GM19467 (cell line): ENCODE measurements at regions not wholly inside any gene's neighbourhood (a gene's known extent, or its start where the extent isn't known, plus 50 kb on each side); places are given as distances from the start of the nearest gene placed in this dataset.

Experiments used
- ATAC-seq: cut with Tn5 transposase; IDR thresholded peaks from one replicate; pipeline ENCODE4 v1.9.1; 2021; ENCODE audit warnings: mild to moderate bottlenecking, moderate library complexity; ENCODE audit not compliant: unreplicated experiment

- no peak for ATAC-seq
Measured at GRCh38 chr6:154561750-154562149, 51.3 kb upstream of the CNKSR3 start.

DNA sequence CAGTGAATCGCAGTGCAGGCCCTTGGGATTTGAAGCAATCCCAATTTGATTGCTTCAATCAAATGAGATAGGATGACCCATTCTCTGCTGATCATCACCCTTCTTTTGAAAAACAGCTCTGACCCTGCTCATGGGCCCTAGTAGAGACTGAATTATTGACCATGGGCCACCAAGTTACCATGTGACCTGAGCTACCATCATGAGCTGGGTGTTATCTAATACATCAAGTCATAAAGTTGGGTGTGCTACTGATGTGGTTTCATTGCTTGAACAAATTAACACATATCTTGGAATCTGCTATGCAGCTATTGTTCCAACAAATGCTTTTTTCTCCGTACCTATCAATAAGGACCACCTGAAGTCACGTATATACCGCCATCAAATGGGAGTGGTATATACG is 54.8 kb upstream of the CNKSR3 start:
- ATAC-seq, result no peak

DNA sequence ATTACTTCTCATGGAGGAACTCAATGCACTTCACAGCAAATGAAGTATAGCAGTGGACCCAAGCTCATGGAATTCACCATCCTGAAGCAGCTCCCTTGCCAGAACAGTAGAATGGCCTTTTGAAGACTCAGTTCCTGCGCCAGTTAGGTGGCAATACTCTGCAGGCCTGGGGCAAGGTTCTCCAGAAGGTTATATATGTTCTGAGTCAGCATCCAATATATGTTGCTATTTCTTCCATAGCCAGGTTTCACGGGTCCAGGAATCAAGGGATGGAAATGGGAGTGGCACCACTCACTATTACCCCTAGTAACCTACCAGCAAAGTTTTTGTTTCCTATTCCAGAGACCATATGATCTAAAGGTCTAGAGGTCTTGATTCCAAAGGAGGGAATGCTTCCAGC is 56.4 kb upstream of the CNKSR3 start:
- ATAC-seq, result no peak

DNA sequence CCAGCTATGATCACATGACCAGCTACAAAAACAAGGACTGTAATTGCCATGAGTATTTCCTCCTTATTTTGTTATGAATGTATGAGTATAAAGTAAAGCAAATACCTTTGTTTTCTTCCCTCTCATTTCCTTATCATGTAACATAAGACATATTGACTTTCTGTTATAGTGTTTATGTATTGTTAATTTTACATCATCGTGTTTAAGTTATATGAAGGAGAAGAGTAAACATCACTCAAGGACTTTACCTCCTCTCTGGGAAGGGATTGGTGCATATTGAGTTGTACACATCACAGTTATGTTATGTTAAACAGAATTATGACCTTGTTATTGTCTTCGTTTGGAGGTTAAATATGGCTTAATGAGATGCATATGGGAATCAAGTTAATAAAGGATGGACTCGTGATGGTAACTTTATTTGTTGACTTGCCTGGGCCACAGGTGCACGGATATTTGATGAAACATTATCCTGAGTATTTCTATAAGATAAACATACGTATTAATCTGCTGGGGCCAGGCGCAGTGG is 57.3 kb upstream of the CNKSR3 start:
- no peak for ATAC-seq

GRCh38 chr6:154569156-154569862 is 58.8 kb upstream of the CNKSR3 start:
- no peak for ATAC-seq

- no peak for ATAC-seq
Measured at GRCh38 chr6:154570505-154570904, 60.0 kb upstream of the CNKSR3 start.

GRCh38 chr6:154572556-154572955 is 62.1 kb upstream of the CNKSR3 start:
- no peak for ATAC-seq

DNA sequence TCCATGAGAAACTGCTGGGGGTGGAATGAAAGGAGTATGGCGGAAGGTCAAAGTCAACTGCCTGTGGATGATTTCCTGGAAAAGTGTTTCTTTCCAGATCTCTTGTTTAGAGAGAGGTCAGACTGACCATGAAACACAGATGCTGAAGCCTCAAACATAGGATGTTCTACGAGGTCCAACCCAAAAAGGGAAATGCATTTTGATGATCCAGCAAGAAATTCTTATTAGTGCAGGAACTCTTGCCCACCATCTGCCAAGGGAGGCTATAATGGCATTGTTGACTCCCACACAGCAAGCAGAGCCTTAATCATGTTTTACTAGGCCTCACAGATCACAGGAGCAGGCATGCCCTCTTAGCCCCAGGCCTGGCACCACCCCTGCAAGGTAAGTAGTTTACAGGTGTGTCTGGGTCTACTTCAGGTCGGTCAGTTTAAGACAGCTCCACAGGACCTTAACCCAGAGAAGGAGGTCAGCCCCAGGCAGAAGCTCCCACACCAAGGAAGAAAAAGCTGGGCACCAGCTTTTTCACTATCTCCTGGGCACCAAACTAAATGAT is 67.6 kb upstream of the CNKSR3 start:
- no peak for ATAC-seq

DNA sequence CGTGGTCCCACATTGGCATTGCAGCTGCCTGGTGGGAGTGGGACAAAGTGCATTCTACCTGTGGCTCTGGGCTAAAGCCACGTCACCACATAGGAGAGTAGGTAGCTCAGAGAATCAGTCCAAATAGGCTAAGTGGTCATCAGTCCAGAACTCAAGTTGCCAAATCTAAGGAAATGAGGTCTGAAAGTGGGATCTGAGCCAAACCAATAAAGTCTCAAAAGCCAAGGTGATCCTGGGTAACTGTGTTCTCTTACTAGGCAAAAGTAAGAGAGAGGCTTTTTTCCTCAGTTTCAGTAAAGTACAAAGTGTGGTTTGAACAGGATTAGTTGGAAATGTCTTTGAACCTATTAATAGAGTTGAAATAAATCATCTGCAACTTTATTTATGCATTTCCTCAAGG is 68.6 kb upstream of the CNKSR3 start:
- no peak for ATAC-seq

DNA sequence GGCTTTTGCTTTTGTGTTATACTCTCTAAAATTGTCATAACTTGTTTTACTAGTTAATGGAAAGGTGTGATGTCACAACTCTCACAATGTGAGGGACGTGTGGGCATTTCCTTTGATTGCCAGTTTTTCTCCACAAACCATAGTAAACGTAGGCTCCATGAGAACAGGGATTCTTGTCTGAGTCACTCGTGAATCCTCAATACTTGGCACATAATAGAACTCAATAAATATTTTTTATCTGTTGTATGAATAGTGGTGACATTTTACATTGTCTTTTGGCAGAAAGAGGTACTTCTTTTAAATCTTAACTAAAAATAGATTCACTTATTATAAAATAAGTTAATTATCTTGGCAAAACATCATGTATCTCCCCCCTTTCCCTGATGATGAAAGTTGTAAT is 69.0 kb upstream of the CNKSR3 start:
- ATAC-seq, result no peak

DNA sequence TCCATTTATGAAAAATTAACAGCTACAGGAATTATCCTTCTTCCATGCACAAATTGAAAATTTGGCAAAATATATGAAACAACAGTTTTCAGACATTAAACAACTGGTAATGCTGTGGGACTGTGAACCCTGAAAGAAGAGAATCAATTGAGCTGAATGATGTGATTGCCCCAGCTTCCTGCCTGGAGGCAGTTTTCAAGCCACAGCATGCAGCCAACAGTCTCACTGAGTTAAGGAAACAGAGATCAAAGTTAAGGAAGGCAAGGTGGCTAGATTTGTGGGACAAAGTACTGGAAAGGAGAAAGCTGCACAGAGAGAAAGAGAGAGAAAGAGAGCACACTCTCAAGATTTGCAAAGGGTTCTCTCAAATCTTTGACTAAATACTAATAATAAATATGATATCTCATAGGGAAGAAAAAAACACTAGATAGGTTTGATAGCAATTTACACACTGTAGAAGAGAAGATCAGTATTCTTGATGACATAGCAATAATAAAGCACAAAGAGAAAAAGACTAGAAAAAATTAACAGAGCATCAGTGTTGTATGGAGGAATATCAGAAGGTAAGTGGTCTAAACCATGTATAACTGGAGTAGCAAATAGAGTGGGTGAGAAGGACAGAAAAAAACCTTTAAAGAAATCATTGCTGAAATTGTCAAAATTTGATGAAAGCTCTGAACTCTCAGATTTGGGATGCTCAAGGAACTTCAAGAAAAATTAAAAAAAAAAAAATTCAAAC is 70.1 kb upstream of the CNKSR3 start:
- ATAC-seq, result no peak

DNA sequence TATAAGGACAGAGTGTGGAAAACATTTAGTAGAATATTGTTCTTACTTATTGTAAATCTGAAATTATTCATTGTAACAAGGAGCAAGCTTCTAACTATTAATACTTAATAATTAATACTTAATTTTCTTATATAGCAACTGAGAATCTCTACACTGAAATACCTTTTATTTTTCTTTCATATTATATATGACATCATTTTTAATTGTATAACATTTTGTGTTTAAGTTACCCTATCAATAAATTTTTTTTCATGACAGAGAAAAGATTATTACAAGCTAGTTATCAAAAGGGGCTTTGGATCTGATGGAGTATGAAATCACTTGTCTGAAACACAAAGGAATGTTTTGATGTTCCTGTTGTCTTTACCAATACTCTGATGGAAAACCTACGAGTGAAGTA is 72.2 kb upstream of the CNKSR3 start:
- ATAC-seq, result no peak

- ATAC-seq, result no peak
Measured at GRCh38 chr6:154583546-154584188, 73.2 kb upstream of the CNKSR3 start.

DNA sequence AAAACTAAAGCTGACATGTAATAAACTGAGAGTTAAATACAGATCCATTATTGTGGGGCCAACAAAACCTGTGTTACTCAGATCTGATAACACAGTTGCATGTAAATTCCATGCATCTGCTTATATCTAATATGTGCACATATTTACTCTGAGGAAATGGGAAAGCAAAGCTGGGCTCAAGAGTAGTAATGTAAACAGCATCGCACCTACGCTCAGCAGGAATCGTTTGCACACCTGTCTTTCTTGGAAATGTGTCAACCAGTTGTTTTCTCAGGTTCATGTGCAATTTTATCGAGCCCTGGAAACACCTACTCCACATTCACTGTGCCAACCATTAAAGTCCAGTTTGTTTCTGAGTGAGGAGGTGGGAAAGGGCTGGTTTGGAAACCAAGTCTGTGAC is 80.3 kb upstream of the CNKSR3 start:
- no peak for ATAC-seq

DNA sequence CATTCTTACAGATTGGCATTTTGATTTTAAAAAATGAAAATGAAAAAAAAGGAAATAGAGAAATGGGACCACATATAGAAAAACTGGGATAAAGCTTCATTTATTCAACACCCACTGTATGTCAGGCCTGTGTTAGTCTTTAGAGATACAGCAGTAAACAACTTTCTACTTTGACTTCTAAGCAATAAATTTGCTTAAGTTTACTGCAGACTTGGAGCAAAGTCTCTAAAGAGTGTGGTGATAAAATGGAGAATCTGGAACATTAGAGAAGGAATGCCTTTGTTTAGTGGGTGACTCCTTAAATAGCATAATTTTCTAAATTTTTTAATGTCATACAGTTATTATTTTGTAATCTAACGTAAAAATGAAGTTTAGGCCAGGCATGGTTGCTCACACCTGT is 80.7 kb upstream of the CNKSR3 start:
- no peak for ATAC-seq

DNA sequence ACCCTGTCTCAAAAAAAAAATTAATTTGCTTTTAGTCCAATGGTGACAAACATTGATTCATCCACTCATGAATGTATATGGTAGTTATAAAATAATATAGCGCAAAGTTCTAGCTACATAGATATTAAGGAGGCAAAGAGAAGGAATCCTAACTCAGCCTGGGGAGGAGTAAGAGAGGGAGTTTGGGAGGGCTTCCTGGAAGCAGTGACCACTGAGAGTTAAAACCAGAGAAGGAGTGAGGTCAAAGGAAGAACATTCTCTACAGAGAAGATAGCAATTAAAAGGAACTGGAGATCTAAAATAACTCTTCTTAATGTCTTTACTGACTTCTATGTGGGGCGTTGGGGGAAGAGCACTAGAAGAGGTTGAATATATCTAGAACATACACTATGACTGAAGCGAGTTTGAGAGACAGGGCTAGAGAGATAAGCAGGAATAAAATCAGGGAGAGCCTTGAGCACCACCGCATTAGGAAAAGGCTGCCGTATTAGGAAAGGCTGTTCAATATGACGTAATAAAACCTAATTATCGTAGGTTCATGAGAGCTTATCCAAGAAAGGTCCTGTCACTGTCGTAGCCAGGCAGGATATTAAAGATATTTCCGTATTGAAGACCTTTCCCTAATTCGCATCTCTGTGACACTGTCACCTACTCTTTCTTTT is 81.8 kb upstream of the CNKSR3 start:
- no peak for ATAC-seq

DNA sequence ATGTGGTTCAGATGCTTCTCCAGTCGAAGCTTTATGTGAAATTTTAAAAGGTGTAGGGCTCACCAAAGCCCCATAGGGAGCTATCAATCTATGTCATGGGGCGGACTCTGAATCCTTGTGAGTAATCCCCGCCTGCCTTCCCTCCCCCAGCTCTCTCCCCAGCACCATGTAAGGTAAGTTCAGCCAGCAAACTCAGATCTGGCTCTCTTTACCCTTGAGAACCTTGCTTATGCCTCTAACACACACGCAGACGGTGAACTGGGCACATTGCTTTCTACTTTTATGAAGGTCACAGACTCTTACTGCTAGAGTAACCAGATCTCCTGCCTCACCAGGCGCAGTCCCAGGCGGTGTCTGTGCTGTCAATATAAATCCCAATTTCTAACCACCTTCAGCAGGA is 82.6 kb upstream of the CNKSR3 start:
- no peak for ATAC-seq

DNA sequence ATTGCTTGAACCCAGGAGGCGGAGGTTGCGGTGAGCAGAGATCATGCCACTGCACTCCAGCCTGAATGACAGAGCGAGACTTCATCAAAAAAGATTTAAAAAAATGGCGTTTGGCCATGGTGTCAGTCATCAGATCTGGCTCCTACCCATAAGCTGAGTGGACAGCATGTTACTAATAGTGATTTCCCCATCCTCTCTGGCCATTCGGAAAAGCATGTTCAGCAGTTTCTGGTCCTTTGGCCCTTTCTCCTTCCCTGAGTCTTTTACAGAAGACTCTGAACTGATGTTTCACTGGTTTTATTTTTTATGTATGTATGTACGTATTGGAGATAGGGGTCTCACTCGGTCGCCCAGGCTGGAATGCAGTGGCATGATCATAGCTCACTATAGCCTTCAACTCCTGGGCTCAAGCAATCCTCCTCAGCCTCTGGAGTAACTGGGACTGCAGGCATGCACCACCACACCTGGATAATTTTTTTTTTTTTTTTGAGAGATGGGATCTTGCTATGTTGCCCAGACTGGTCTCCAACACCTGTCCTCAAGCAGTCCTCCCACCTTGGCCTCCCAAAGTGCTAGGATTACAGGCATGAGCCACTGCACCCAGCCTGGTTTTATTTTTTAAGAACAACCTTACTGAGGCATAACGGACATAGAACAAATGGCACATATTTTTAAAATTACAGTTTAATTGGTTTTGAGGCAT is 84.2 kb upstream of the CNKSR3 start:
- no peak for ATAC-seq

DNA sequence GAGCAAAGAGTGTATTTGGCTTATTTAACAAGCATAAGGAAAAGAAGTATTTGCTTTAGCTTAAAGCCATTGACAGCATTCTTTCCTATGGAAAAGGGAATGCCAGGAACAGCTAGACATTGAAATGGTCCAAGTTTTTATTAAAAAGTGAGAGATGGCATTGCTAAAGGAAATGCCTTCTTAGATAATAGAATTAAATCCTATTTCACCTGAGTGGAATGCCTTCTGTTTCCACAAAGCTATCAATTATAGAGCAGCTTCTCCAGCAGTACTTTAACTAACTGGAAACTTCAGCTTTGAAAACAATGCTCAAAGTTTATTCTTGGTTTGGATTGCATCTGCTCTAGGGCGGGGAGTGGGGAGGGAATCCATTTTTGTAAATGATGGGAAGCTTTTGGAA is 85.1 kb upstream of the CNKSR3 start:
- ATAC-seq, result no peak

DNA sequence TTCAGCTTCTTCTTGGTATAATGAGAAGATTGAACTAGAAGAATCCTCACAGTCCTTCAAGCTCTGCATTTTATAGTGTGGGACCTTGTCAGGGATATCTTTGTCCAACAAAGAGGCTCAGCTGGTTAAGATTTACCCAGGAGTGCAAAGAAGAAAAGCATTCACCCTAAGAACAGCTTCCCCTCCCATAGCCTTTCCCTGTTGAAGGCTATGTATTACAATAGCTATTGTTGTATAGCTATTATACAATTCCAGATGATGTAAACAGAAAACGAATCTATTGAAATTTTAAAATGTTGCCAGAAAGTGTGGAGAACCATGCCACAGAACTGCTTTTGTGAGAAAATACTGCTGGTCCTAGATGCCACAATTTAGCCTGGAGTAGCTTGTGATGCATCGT is 85.5 kb upstream of the CNKSR3 start:
- ATAC-seq, result no peak

DNA sequence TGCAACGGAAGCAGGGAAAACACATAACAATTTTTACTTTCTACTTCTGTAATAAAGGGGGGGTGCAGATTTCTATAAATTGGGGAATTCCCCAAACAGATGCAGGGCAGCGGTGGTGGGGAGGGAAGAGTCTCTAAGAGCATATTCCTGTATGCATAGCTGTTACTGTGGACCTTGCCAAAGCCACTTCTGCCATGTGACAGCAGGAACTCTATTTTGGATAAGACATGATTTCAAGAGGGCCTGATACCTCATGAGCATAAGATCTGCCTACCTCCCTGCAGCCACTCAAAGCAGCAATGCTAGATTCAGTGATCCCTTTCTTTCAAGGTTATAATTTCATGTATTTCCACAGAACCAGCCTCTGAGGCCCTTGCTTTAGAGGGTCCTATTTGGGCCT is 86.2 kb upstream of the CNKSR3 start:
- no peak for ATAC-seq
